ENCODE measurements at regions not wholly inside any gene's neighbourhood (a gene's known extent, or its start where the extent isn't known, plus 50 kb on each side); places are given as distances from the start of the nearest gene placed in this dataset.

DNA sequence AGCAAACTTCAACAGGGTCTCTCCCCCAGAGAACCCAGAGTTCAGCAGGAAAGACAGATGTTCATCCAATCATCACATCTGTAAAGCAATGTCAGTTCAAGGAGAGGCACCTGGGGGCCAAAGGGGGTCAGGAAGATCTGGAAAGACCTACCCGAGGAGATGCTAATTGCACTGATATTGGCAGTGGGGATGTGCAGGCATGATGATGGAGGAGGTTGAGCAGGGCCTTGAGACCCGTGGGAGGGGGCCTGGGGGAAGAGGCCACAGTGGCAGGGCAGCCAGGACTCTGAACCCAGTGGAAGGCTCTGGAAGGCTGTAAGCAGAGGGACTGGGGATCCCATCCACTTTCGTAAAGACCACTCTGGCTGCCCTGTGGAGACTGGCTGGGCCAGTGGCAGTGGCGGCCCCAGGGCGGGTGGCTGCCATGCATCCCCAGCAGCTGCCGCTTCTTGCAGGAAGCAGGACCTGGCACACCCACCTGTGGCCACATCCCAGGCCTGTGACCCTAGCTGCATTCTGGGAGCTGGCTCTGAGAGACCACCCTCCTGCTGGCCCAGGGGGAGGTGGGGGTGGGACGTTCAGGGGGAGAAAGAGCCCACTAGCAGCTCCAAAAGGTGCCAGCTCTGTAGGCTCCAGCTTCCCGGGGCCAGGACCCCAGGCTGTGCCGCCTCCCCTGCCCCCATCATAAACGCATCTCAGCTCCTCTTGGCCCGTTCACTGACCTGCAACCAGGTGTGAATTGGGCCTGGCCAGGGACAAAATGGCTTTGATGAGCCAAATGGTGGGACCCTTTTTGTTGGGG lies 59.9 kb upstream of the FGF3 start:
- 73 to 75% methylated on average over 2 to 11 of the region's 11 CpGs for WGBS, 2 experiments (ENCODE audit: insufficient coverage in 2 of 2)

GRCh38 chr11:69879729-69880005 lies 60.5 kb upstream of the FGF3 start:
- Histone ChIP-seq H3K36me3 (ENCODE audit: control insufficient read depth, insufficient read depth, low read length) (no peaks in the 10 kb centered on the region), H3K27ac (ENCODE audit: low read depth, low read length, severe bottlenecking) (no peak overlapping the region), H3K9me3 (ENCODE audit: control insufficient read depth, low read length) (no peaks in the 10 kb centered on the region), H3K4me3 (ENCODE audit: extremely low read depth, insufficient read depth, low read length, poor library complexity, severe bottlenecking) (no peak overlapping the region), H3K4me1 (ENCODE audit: control insufficient read depth, insufficient read depth, low read length, poor library complexity, severe bottlenecking) (no peaks in the 10 kb centered on the region)
- WGBS, 2 experiments (ENCODE audit: insufficient coverage in 2 of 2): 47 to 59% methylated on average over 3 to 5 of the region's 5 CpGs

More for the DNA sequence above, 59.9 kb upstream of the FGF3 start:
- no peaks in the 10 kb centered on the region for H3K4me1 ChIP-seq (ENCODE audit: control insufficient read depth, insufficient read depth, low read length, poor library complexity, severe bottlenecking)
- no peak overlapping the region for H3K27ac ChIP-seq (ENCODE audit: low read depth, low read length, severe bottlenecking)
- no peaks in the 10 kb centered on the region for H3K9me3 ChIP-seq (ENCODE audit: control insufficient read depth, low read length)
- H3K36me3 ChIP-seq (ENCODE audit: control insufficient read depth, insufficient read depth, low read length): no peaks in the 10 kb centered on the region
- no peak overlapping the region for H3K4me3 ChIP-seq (ENCODE audit: extremely low read depth, insufficient read depth, low read length, poor library complexity, severe bottlenecking)

DNA sequence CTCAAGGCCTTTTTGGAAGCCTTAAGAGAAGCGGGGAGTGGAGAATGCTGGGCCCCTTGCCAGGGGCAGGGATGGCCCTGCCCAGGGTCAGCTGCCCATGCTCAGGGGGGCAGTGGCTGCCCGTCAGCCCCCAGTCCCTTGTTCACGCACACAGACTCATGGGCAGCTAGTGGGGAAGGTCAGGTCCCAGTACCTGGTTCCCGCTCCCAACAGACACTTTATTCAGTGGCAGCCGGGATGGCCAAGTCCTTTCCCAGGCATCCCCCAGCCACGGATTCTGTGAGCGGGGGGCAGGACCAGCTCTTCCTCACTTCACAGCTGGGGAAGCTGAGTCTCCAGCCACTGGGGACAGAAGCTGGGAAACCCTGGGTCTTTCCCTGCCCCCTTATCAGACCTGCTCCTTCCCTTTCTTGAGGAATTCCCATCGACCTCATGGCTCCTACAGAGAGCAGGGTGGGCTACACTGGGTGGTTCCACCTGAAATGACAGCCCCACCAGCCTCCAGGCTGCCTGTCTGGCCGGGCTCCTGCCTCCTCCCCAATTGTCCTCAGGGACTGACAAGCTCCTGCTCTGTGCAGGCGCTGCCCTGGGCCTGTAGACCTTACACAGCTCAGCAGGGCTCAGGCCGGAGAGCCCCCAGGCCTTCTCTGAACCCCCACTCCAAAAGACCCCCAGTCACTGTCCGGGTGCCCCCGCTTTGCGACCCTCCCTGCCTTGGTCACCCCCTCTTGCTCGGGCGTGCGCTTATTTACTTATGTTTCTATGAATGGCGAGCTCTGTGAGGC lies 61.0 kb upstream of the FGF3 start:
- no peaks in the 10 kb centered on the region for H3K9me3 ChIP-seq (ENCODE audit: control insufficient read depth, low read length)
- WGBS, 2 experiments (ENCODE audit: insufficient coverage in 2 of 2): 88 to 91% methylated on average over 10 to 11 of the region's 18 CpGs
- H3K4me1 ChIP-seq (ENCODE audit: control insufficient read depth, insufficient read depth, low read length, poor library complexity, severe bottlenecking): no peaks in the 10 kb centered on the region
- no peak overlapping the region for H3K4me3 ChIP-seq (ENCODE audit: extremely low read depth, insufficient read depth, low read length, poor library complexity, severe bottlenecking)
- no peaks in the 10 kb centered on the region for H3K36me3 ChIP-seq (ENCODE audit: control insufficient read depth, insufficient read depth, low read length)
- no peak overlapping the region for H3K27ac ChIP-seq (ENCODE audit: low read depth, low read length, severe bottlenecking)

- no peaks in the 10 kb centered on the region for H3K9me3 ChIP-seq (ENCODE audit: control insufficient read depth, low read length)
- H3K4me1 ChIP-seq (ENCODE audit: control insufficient read depth, insufficient read depth, low read length, poor library complexity, severe bottlenecking): no peaks in the 10 kb centered on the region
- no peak overlapping the region for H3K4me3 ChIP-seq (ENCODE audit: extremely low read depth, insufficient read depth, low read length, poor library complexity, severe bottlenecking)
- no peak overlapping the region for H3K27ac ChIP-seq (ENCODE audit: low read depth, low read length, severe bottlenecking)
- 94 to 97% methylated on average over 9 of the region's 10 CpGs for WGBS, 2 experiments (ENCODE audit: insufficient coverage in 2 of 2)
- no peaks in the 10 kb centered on the region for H3K36me3 ChIP-seq (ENCODE audit: control insufficient read depth, insufficient read depth, low read length)
These were observed 61.7 kb upstream of the FGF3 start for GRCh38 chr11:69880826-69881445.

GRCh38 chr11:69881467-69882269 lies 62.5 kb upstream of the FGF3 start:
- no peak overlapping the region for H3K27ac ChIP-seq (ENCODE audit: low read depth, low read length, severe bottlenecking)
- H3K36me3 ChIP-seq (ENCODE audit: control insufficient read depth, insufficient read depth, low read length): no peaks in the 10 kb centered on the region
- no peak overlapping the region for H3K4me3 ChIP-seq (ENCODE audit: extremely low read depth, insufficient read depth, low read length, poor library complexity, severe bottlenecking)
- no peaks in the 10 kb centered on the region for H3K9me3 ChIP-seq (ENCODE audit: control insufficient read depth, low read length)
- no peaks in the 10 kb centered on the region for H3K4me1 ChIP-seq (ENCODE audit: control insufficient read depth, insufficient read depth, low read length, poor library complexity, severe bottlenecking)
- 78 to 86% methylated on average over 16 to 18 of the region's 20 CpGs for WGBS, 2 experiments (ENCODE audit: insufficient coverage in 2 of 2)

DNA sequence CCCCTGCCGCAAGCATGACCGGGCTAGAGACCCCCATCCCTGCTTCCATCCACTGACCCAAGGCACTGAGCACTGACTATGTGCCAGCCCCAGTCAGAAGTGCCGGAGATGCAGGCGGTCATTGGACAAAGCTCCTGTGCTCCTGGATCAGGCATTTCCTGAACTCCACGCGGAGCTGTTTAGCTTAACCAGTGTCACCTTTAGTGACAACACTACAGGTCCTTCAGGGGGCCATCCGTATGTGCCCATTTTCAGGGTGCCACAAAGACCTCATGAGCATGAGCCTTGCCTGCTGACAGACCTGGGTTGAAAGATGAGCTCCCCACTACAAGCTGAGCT lies 63.0 kb upstream of the FGF3 start:
- Histone ChIP-seq H3K36me3 (ENCODE audit: control insufficient read depth, insufficient read depth, low read length) (no peaks in the 10 kb centered on the region), H3K4me3 (ENCODE audit: extremely low read depth, insufficient read depth, low read length, poor library complexity, severe bottlenecking) (no peak overlapping the region), H3K9me3 (ENCODE audit: control insufficient read depth, low read length) (no peaks in the 10 kb centered on the region), H3K27ac (ENCODE audit: low read depth, low read length, severe bottlenecking) (no peak overlapping the region), H3K4me1 (ENCODE audit: control insufficient read depth, insufficient read depth, low read length, poor library complexity, severe bottlenecking) (no peaks in the 10 kb centered on the region)
- 95 to 98% methylated on average over 6 to 7 of the region's 7 CpGs for WGBS, 2 experiments (ENCODE audit: insufficient coverage in 2 of 2)

DNA sequence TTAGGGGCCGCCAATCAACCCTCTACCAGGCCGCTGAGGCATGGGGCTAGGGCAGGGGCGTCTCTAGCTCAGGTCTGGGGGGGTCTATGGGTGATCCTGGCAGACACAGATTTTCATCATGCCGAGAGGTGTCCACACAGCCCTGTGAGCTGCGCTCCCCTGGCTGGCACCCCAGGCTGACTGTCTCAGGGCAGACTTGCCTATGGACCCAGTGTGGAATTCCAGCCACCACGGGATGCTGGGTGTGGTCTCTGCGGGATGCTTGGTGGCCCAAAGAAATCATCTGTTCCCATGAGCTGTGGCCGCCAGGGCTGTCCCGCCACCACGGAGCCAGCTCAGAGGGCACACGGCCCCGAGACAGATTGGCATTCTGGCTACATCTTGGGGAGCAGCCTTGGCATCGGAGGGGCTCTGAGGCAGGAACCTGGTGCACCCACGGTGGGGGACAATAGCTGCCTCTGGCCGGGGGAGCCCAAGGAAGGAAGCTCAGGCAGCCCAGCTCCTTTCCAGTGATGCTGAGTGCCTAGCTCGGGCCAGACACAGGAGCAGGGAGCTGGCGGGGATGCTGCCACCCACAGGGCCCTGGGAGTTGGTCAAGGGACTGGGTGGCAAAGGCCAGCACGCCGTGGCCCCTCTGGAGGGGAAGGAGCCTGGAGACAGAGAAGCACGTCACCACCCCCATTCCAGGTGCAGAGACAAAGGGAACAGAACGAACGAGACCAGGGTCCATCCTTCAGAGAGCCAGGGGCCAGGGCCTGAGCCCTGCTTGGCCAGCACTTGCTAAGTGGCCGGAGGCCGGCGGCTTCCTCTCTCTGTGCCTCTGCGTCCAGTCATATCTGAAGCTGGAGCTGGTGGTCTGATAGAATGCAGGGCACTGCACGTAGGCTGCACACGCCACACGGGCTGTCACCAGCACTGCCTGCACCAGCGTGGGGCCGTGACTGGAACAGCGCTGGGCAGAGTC lies 64.4 kb upstream of the FGF3 start:
- WGBS, 2 experiments (ENCODE audit: insufficient coverage in 2 of 2): 90 to 92% methylated on average over 28 to 30 of the region's 32 CpGs
- Histone ChIP-seq H3K4me1 (ENCODE audit: control insufficient read depth, insufficient read depth, low read length, poor library complexity, severe bottlenecking) (no peaks in the 10 kb centered on the region), H3K9me3 (ENCODE audit: control insufficient read depth, low read length) (no peaks in the 10 kb centered on the region), H3K4me3 (ENCODE audit: extremely low read depth, insufficient read depth, low read length, poor library complexity, severe bottlenecking) (no peak overlapping the region), H3K36me3 (ENCODE audit: control insufficient read depth, insufficient read depth, low read length) (no peaks in the 10 kb centered on the region), H3K27ac (ENCODE audit: low read depth, low read length, severe bottlenecking) (no peak overlapping the region)

GRCh38 chr11:69884286-69884685 lies 65.1 kb upstream of the FGF3 start:
- 83 to 91% methylated on average over 10 of the region's 10 CpGs for WGBS, 2 experiments (ENCODE audit: insufficient coverage in 2 of 2)
- H3K4me3 ChIP-seq (ENCODE audit: extremely low read depth, insufficient read depth, low read length, poor library complexity, severe bottlenecking): no peak overlapping the region
- no peaks in the 10 kb centered on the region for H3K36me3 ChIP-seq (ENCODE audit: control insufficient read depth, insufficient read depth, low read length)
- H3K9me3 ChIP-seq (ENCODE audit: control insufficient read depth, low read length): no peaks in the 10 kb centered on the region
- no peak overlapping the region for H3K27ac ChIP-seq (ENCODE audit: low read depth, low read length, severe bottlenecking)
- H3K4me1 ChIP-seq (ENCODE audit: control insufficient read depth, insufficient read depth, low read length, poor library complexity, severe bottlenecking): no peaks in the 10 kb centered on the region

DNA sequence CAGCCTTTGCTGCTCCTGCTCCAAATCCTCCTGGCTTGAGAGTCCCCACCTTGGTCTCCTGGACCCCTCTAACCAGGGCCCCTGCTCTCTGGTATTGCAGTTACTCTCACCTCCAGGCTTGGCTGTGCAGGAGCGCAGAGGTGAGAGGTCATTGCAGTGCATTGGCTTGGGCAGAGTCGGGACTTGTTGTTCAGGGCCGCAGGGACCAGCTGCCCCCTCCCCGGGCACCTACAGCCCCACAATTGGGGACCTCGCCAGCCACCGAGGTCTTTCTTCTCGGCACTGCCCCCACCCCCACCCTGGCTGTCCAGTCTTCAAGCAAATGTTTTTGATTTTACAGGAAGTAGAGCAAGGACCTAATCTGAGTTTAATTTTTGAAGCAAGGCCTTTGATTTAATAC lies 65.5 kb upstream of the FGF3 start:
- H3K27ac ChIP-seq (ENCODE audit: low read depth, low read length, severe bottlenecking): no peak overlapping the region
- WGBS, 2 experiments (ENCODE audit: insufficient coverage in 2 of 2): 80 to 83% methylated on average over 3 to 6 of the region's 7 CpGs
- peaks cover 2% of the 10 kb centered on the region for H3K4me1 ChIP-seq (ENCODE audit: control insufficient read depth, insufficient read depth, low read length, poor library complexity, severe bottlenecking)
- H3K4me3 ChIP-seq (ENCODE audit: extremely low read depth, insufficient read depth, low read length, poor library complexity, severe bottlenecking): no peak overlapping the region
- H3K9me3 ChIP-seq (ENCODE audit: control insufficient read depth, low read length): no peaks in the 10 kb centered on the region
- no peaks in the 10 kb centered on the region for H3K36me3 ChIP-seq (ENCODE audit: control insufficient read depth, insufficient read depth, low read length)

GRCh38 chr11:69887330-69887729 lies 68.1 kb upstream of the FGF3 start:
- no peak overlapping the region for H3K27ac ChIP-seq (ENCODE audit: low read depth, low read length, severe bottlenecking)
- no peaks in the 10 kb centered on the region for H3K9me3 ChIP-seq (ENCODE audit: control insufficient read depth, low read length)
- 100% methylated on average over 1 of the region's 2 CpGs for WGBS, 2 experiments (ENCODE audit: insufficient coverage in 2 of 2)
- no peaks in the 10 kb centered on the region for H3K36me3 ChIP-seq (ENCODE audit: control insufficient read depth, insufficient read depth, low read length)
- H3K4me1 ChIP-seq (ENCODE audit: control insufficient read depth, insufficient read depth, low read length, poor library complexity, severe bottlenecking): peaks cover 5% of the 10 kb centered on the region
- H3K4me3 ChIP-seq (ENCODE audit: extremely low read depth, insufficient read depth, low read length, poor library complexity, severe bottlenecking): no peak overlapping the region
